HG03097 (cell line): ENCODE measurements at regions not wholly inside any gene's neighbourhood (a gene's known extent, or its start where the extent isn't known, plus 50 kb on each side); places are given as distances from the start of the nearest gene placed in this dataset.
"Not testable (repeated sequence)": the region's sequence is repeated elsewhere in the genome, so short reads cannot be mapped to it uniquely, and the experiment has no call there.

ENCODE experiments used
- ATAC-seq: cut with Tn5 transposase; IDR thresholded peaks from one replicate; pipeline ENCODE4 v1.9.1; 2021; ENCODE audit not compliant: unreplicated experiment, low FRiP score

DNA sequence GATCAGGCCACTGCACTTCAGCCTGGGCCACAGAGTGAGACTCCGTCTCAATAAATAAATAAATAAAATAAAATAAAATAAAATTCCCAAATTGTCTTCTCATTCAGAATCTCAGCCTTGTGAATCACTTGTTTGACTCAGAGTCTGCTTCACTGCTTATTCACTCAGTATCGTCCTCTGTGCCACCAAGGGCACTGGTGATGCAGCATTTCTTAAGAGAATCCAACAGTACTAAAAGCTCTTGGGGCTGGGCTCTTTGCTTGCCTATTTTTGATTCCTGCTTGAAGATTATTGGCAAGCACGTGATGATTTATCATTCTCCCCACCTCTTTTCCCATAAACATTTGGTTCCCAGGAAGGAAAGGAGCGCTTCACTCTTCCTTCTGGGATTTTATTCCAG lies 54.8 kb upstream of the HMGB1 start:
- no peak for ATAC-seq

- ATAC-seq = no peak
Observed at GRCh38 chr13:30523211-30523610, 57.5 kb upstream of the HMGB1 start.

DNA sequence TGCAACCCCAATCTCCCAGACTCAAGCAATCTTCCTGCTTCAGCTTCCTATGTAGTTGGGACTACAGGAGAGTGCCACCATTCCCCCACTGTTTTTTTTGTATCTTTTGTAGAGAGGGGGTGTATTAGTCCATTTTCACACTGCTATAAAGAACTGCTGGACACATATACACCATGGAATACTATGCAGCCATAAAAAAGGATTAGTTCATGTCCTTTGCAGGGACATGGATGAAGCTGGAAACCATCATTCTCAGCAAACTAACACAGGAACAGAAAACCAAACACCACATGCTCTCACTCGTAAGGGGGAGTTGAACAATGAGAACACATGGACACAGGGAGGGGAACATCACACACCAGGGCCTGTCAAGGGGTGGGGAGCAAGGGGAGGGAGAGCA lies 58.1 kb upstream of the HMGB1 start:
- not testable (repeated sequence) for ATAC-seq

GRCh38 chr13:30525212-30525611 lies 59.5 kb upstream of the HMGB1 start:
- ATAC-seq = not testable (repeated sequence)

DNA sequence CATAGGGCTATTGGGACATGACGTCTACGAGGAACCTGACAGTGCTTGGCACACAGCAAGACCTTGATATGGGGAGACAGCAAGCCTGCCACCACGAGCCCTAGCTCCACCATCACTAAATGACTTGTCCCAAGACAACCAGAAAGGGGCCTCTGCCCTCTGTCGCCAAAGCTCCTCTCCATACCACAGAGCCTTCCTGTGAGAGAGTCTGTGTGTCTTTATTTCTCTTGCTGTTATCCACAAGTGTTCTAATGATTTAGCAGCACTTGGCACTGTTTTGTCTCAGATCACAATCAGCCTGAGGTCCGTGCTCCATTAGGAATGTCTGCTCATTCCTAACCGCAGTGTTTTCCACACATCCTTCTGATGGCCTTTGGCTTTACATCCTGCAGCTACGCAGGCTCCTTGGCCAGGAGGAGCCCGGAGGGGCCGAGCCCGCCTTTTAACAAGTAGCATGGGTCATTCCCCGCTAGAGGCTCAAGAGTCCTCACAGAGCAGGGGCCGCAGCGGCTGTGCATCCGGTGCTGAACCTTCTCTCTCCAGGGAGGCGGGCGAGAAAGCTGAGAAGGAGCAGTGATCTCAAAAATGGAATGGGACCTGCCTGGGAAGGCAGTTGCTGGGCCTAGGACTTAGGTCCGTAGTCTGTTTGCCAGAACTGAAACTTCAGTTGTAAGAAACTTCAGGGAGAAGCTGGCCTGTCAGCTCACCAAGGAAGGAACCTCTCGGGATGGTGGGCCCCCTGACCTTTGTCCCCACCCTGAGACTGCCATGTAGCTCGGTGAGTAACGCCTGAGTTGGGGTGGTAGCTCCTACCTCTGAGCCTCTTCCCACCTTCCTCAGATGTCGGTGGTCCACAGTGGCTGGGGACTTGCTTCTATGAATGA lies 61.1 kb upstream of the HMGB1 start:
- no peak for ATAC-seq

- peak; percentile 81 for ATAC-seq
Observed at GRCh38 chr13:30529085-30529834, 63.5 kb upstream of the HMGB1 start.

DNA sequence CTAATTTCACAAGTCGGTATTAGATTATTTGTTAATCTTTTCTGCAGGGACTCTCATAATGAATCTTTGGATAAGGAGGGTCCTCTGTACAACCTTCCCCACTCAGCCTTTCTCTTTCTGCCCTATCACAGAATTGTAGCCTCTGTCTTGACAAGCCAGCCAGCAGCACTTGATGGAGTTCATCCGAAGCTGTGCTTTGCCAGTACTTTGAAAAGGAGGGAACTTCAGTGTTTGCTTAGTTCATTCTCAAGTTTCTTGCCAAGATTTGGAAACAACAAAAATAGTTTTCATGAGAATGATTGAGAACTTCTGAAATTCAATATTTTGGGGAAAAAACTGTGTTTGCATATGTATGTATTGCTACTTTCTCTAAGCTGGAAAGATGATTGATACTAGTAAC lies 69.3 kb upstream of the HMGB1 start:
- ATAC-seq = no peak

- ATAC-seq = no peak
Observed at GRCh38 chr13:30545320-30545719, 72.4 kb upstream of the USPL1 start.

GRCh38 chr13:30548046-30548445 lies 69.7 kb upstream of the USPL1 start:
- ATAC-seq = not testable (repeated sequence)

GRCh38 chr13:30551189-30551588 lies 66.5 kb upstream of the USPL1 start:
- no peak for ATAC-seq

DNA sequence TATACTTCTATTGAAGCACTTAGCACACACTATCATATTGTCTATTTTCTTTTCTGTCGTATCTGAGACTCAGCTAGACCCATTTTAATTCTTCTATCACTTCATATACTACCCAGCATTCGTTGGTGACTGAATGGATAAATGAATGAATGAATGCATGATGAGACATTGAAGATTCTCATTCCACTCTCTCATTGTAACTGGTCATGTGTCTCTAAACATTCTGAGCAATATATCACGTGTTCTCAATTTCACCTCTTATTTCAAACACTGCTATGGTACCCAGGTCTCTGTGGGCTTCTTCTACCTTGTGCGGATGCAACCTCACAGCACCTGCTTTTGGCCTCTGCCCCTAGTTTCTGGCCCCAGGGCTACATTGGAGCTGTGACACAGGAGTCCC lies 65.2 kb upstream of the USPL1 start:
- ATAC-seq = no peak

DNA sequence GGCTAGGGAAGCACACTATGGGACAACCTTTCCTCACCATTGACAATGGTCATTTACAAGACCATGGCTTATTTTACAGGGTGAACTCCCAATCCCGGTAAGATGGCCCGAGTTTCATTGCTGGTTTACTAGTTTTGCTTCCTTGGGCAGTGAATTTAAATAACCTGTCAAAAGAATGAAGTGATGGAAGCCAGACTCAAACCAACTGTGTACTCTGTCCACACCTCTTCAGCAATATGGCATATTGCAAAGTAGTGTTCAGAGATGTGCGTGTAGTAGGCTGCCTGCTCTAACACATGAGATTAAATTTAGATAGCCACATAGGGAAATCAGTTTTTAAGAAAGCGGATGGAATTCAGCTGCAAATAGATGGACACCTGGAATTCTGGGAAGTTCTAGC lies 58.4 kb upstream of the USPL1 start:
- ATAC-seq = no peak

- ATAC-seq = no peak
Observed at GRCh38 chr13:30560212-30560611, 57.5 kb upstream of the USPL1 start.

GRCh38 chr13:30561511-30561910 lies 56.2 kb upstream of the USPL1 start:
- ATAC-seq = no peak

GRCh38 chr13:30564489-30564888 lies 53.2 kb upstream of the USPL1 start:
- no peak for ATAC-seq

DNA sequence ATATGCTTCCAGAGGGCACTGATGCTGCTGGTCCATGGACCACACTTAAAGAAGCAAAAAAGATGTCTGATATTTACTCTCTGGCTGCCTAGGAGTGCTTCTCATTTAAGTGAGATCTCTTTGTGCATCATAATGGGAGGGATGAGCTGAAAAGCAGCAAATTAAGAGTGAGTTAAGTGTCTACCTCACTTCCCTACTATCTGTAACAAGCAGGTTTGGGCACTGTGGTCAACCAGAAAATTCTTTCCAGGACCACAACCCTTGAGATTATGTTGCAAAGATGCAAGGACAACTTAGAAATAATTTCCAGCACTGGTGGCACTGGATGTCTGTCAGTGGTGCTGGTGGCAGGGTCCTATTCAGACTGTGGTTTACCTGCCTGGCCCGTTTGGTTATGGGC lies 52.1 kb upstream of the USPL1 start:
- no peak for ATAC-seq

DNA sequence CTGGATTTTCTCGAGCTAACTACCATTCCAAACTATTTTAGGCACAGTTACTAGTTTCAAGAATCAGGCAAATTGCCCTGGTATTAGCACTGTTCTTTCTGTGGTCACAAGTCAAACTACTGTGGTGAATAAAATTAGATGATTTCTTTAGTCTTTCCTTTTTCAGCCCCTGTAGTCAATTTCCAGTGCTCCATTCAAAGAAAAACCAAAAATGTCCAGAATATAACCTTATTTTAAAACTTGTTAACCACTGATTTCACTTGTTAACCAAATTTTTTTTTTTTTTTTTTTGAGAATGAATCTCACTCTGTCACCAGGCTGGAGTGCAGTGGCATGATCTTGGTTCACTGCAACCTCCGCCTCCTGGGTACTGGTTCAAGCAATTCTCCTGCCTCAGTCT lies 50.6 kb upstream of the USPL1 start:
- ATAC-seq = no peak
